ENCODE measurements at regions not wholly inside any gene's neighbourhood (a gene's known extent, or its start where the extent isn't known, plus 50 kb on each side); places are given as distances from the start of the nearest gene placed in this dataset.

GRCh38 chr3:155236473-155236872 is 57.0 kb downstream of the STRIT1 start:
- no peak for TF ChIP-seq CEBPB (IDR thresholded peaks at IDR 0.05)
- no peak for TF ChIP-seq ELK1 (IDR thresholded peaks at IDR 0.05; ENCODE audit: low read depth, low read length)
- no peak for TF ChIP-seq MAX (IDR thresholded peaks at IDR 0.05)
- no peak for TF ChIP-seq POLR2A (IDR thresholded peaks at IDR 0.05; ENCODE audit: low read length)

Data from A549 (cell line).